ENCODE measurements at regions not wholly inside any gene's neighbourhood (a gene's known extent, or its start where the extent isn't known, plus 50 kb on each side); places are given as distances from the start of the nearest gene placed in this dataset.

DNA sequence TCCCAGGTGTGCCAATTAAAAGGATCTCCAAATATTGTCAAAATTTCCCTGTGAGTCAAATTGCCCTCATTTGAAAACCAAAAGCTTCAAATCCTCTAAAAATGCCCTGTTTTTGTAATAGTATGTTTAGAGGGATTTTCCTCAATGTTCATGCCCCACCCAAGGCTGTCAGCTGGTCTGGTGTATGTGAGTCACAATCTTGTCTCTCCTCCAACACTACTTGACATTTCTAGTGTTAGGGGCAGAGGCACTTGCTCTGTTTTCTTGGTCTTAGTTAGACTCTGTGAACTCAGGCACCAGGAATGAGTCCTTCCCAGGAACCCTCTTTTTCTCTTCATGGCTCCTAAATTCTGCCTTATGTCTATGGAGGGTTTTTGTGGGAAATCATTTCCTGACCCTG lies 634.8 kb downstream of the KCNJ2 start:
- no peak overlapping the region for H3K9ac ChIP-seq (ENCODE audit: low read depth in 1 of 2, low read length in 2 of 2)
- H3K36me3 ChIP-seq (ENCODE audit: control insufficient read depth in 4 of 4, insufficient read depth in 3 of 4, low read depth in 1 of 4, low read length in 3 of 4): no peaks in the 10 kb centered on the region
- TF ChIP-seq, protein P1, sequence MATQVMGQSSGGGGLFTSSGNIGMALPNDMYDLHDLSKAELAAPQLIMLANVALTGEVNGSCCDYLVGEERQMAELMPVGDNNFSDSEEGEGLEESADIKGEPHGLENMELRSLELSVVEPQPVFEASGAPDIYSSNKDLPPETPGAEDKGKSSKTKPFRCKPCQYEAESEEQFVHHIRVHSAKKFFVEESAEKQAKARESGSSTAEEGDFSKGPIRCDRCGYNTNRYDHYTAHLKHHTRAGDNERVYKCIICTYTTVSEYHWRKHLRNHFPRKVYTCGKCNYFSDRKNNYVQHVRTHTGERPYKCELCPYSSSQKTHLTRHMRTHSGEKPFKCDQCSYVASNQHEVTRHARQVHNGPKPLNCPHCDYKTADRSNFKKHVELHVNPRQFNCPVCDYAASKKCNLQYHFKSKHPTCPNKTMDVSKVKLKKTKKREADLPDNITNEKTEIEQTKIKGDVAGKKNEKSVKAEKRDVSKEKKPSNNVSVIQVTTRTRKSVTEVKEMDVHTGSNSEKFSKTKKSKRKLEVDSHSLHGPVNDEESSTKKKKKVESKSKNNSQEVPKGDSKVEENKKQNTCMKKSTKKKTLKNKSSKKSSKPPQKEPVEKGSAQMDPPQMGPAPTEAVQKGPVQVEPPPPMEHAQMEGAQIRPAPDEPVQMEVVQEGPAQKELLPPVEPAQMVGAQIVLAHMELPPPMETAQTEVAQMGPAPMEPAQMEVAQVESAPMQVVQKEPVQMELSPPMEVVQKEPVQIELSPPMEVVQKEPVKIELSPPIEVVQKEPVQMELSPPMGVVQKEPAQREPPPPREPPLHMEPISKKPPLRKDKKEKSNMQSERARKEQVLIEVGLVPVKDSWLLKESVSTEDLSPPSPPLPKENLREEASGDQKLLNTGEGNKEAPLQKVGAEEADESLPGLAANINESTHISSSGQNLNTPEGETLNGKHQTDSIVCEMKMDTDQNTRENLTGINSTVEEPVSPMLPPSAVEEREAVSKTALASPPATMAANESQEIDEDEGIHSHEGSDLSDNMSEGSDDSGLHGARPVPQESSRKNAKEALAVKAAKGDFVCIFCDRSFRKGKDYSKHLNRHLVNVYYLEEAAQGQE (IDR thresholded peaks at IDR 0.05): no peak
- TF ChIP-seq TAF1 (conservative IDR thresholded peaks at IDR 0.05) (no peak), RXRA (IDR thresholded peaks at IDR 0.05) (no peak), EGR1 (IDR thresholded peaks at IDR 0.05; ENCODE audit: low read depth in 2 of 2) (no peak), FOXA2 (IDR thresholded peaks at IDR 0.05) (no peak), HNF4A (conservative IDR thresholded peaks at IDR 0.05) (no peak), NR2F2 (IDR thresholded peaks at IDR 0.05) (no peak), RAD21 (IDR thresholded peaks at IDR 0.05) (no peak), YY1 (IDR thresholded peaks at IDR 0.05) (no peak), SP1 (IDR thresholded peaks at IDR 0.05) (no peak), GABPA (IDR thresholded peaks at IDR 0.05 in 1 of 2, conservative IDR thresholded peaks at IDR 0.05 in 1 of 2) (no peak), HNF4G (IDR thresholded peaks at IDR 0.05) (no peak), JUND (IDR thresholded peaks at IDR 0.05) (no peak), FOXA1 (IDR thresholded peaks at IDR 0.05) (no peak)
- TF ChIP-seq, protein P2, sequence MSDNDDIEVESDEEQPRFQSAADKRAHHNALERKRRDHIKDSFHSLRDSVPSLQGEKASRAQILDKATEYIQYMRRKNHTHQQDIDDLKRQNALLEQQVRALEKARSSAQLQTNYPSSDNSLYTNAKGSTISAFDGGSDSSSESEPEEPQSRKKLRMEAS (IDR thresholded peaks at IDR 0.05): no peak
- TF ChIP-seq, protein P3, sequence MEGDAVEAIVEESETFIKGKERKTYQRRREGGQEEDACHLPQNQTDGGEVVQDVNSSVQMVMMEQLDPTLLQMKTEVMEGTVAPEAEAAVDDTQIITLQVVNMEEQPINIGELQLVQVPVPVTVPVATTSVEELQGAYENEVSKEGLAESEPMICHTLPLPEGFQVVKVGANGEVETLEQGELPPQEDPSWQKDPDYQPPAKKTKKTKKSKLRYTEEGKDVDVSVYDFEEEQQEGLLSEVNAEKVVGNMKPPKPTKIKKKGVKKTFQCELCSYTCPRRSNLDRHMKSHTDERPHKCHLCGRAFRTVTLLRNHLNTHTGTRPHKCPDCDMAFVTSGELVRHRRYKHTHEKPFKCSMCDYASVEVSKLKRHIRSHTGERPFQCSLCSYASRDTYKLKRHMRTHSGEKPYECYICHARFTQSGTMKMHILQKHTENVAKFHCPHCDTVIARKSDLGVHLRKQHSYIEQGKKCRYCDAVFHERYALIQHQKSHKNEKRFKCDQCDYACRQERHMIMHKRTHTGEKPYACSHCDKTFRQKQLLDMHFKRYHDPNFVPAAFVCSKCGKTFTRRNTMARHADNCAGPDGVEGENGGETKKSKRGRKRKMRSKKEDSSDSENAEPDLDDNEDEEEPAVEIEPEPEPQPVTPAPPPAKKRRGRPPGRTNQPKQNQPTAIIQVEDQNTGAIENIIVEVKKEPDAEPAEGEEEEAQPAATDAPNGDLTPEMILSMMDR (IDR thresholded peaks at IDR 0.05; ENCODE audit: low read depth, low read length, missing input control): no peak
- TF ChIP-seq, protein P4, sequence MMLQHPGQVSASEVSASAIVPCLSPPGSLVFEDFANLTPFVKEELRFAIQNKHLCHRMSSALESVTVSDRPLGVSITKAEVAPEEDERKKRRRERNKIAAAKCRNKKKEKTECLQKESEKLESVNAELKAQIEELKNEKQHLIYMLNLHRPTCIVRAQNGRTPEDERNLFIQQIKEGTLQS (IDR thresholded peaks at IDR 0.05): no peak
- TF ChIP-seq, protein P5, sequence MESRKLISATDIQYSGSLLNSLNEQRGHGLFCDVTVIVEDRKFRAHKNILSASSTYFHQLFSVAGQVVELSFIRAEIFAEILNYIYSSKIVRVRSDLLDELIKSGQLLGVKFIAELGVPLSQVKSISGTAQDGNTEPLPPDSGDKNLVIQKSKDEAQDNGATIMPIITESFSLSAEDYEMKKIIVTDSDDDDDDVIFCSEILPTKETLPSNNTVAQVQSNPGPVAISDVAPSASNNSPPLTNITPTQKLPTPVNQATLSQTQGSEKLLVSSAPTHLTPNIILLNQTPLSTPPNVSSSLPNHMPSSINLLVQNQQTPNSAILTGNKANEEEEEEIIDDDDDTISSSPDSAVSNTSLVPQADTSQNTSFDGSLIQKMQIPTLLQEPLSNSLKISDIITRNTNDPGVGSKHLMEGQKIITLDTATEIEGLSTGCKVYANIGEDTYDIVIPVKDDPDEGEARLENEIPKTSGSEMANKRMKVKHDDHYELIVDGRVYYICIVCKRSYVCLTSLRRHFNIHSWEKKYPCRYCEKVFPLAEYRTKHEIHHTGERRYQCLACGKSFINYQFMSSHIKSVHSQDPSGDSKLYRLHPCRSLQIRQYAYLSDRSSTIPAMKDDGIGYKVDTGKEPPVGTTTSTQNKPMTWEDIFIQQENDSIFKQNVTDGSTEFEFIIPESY (IDR thresholded peaks at IDR 0.05): no peak
- H3K27me3 ChIP-seq (ENCODE audit: control insufficient read depth in 4 of 4, insufficient read depth in 4 of 4, low read length in 3 of 4): no peaks in the 10 kb centered on the region
- H3K27ac ChIP-seq (ENCODE audit: low read depth in 1 of 2, low read length in 2 of 2): no peak overlapping the region
- no peak for DNase-seq (ENCODE audit: low spot score)
- H3K4me3 ChIP-seq (ENCODE audit: low read depth in 1 of 3, low read length in 3 of 3): no peak overlapping the region
- H3K4me1 ChIP-seq (ENCODE audit: control insufficient read depth in 4 of 4, insufficient read depth in 4 of 4, low read length in 3 of 4): no peaks in the 10 kb centered on the region
- H3K9me3 ChIP-seq (ENCODE audit: control insufficient read depth in 4 of 4, low read length in 3 of 4): peaks cover 0 to 2% (median 0%) of the 10 kb centered on the region in 4 donors

All from liver (tissue), 7 donors.